HUES48 (cell line): ENCODE measurements at regions not wholly inside any gene's neighbourhood (a gene's known extent, or its start where the extent isn't known, plus 50 kb on each side); places are given as distances from the start of the nearest gene placed in this dataset.

Experiments used
- H3K27ac ChIP-seq: one replicate; pipeline ENCODE4 v1.7.0; 2013; ENCODE audit warnings: low read depth, low read length, inconsistent platforms
- H3K27me3 ChIP-seq: 2 replicates; pipeline ENCODE4 v1.6.1; 2013; ENCODE audit warnings: mild to moderate bottlenecking, low read length; ENCODE audit not compliant: control insufficient read depth, insufficient read depth
- H3K36me3 ChIP-seq: 2 replicates; pipeline ENCODE4 v1.6.1; 2013; ENCODE audit warnings: low read length; ENCODE audit not compliant: control insufficient read depth, insufficient read depth
- H3K4me1 ChIP-seq: 2 replicates; pipeline ENCODE4 v1.6.1; 2013; ENCODE audit warnings: mild to moderate bottlenecking, low read length; ENCODE audit not compliant: control insufficient read depth, insufficient read depth
- H3K4me3 ChIP-seq: 2 replicates; pipeline ENCODE4 v1.5.1; 2013; ENCODE audit warnings: mild to moderate bottlenecking, low read depth, low read length
- H3K9ac ChIP-seq: 2 replicates; pipeline ENCODE4 v1.6.1; 2013; ENCODE audit warnings: mild to moderate bottlenecking, low read depth, low read length, moderate library complexity
- H3K9me3 ChIP-seq: 2 replicates; pipeline ENCODE4 v1.6.1; 2013; ENCODE audit warnings: low read length; ENCODE audit not compliant: control insufficient read depth, insufficient read depth

- Histone ChIP-seq H3K4me3 (no peak overlapping the region), H3K27me3 (no peaks in the 10 kb centered on the region; the same call in 1 of the 2 replicates), H3K36me3 (no peaks in the 10 kb centered on the region), H3K9me3 (no peaks in the 10 kb centered on the region), H3K4me1 (peaks cover 25% of the 10 kb centered on the region), H3K9ac (no peak overlapping the region), H3K27ac (no peak overlapping the region)
These were observed 104.8 kb upstream of the UBL3 start for GRCh38 chr13:29955137-29955650.

DNA sequence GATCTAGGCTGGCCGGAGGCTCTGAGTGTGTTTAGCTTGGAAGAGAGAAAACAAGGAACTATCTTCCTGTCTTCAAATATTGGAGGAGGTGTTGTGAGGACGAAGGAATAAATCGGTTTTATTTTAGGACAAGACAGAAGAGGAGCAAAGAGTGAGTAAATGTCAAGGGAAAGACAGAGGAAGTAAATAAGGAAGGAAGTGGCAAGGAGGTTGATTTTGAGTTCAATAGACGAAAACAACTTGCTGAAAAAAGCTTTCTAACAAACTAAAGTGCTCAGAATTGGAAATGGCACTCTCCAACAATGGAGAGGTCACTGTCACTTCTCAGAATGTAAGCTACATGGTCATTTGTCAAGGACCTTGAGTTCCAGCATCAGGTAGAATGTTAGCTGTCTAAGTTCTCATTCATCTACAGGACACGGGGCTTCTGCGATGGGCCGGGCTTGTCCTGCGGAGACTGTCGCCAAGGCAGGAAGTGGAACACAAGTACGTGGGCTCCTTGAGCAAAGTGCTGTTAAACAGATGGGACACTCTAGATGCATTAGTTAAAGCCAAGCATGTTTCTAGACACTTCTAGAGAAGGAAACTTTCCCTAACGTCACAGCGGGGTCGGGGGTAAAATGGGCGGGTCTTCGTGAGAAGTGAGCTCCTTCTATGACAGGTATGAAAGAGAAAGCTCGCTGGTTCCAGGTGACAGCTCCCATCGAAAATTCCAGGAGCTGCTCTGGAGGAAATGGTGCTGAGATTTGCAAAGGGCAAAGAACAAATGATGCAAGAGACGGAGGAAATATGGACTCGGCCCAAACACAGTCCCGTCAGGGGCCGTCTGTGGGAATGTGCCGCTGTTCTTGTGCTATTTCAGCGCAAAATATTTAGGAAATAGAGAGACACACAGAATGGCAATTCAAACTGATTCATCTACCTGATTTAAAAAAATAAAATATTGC lies 103.9 kb upstream of the UBL3 start:
- Histone ChIP-seq H3K4me1 (peaks cover 21% of the 10 kb centered on the region), H3K4me3 (no peak overlapping the region), H3K9ac (no peak overlapping the region), H3K9me3 (no peaks in the 10 kb centered on the region), H3K27ac (no peak overlapping the region), H3K36me3 (no peaks in the 10 kb centered on the region), H3K27me3 (no peaks in the 10 kb centered on the region)

- peaks cover 13% of the 10 kb centered on the region for H3K4me1 ChIP-seq
- no peaks in the 10 kb centered on the region for H3K9me3 ChIP-seq
- H3K27me3 ChIP-seq, result no peaks in the 10 kb centered on the region
- H3K27ac ChIP-seq, result no peak overlapping the region
- no peaks in the 10 kb centered on the region for H3K36me3 ChIP-seq
- H3K9ac ChIP-seq, result no peak overlapping the region
- no peak overlapping the region for H3K4me3 ChIP-seq
These were observed 103.1 kb upstream of the UBL3 start for GRCh38 chr13:29953542-29953941.

DNA sequence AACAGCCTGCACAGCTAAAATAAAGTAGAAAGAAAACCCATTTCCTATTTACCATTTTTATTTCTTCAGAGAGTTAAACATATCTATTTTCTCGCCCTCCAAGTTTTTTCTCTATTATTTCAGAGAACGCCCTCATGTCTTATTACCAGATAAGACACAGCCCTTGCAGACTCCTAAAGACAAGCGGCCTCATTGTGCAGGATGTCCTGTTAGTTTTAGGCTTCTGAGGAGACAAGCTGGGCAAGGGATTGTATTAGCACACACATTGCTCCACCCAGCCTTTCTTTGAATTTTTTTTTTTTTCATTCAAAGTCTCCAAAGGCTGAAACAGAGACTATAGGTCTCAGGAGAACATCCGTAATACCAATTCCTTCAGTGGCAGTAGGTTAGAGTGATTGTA lies 101.8 kb upstream of the UBL3 start:
- Histone ChIP-seq H3K9me3 (no peaks in the 10 kb centered on the region), H3K4me1 (peaks cover 7% of the 10 kb centered on the region; the same call in 1 of the 2 replicates), H3K36me3 (no peaks in the 10 kb centered on the region), H3K4me3 (no peak overlapping the region), H3K27me3 (no peaks in the 10 kb centered on the region; the same call in 1 of the 2 replicates), H3K27ac (no peak overlapping the region), H3K9ac (no peak overlapping the region)

DNA sequence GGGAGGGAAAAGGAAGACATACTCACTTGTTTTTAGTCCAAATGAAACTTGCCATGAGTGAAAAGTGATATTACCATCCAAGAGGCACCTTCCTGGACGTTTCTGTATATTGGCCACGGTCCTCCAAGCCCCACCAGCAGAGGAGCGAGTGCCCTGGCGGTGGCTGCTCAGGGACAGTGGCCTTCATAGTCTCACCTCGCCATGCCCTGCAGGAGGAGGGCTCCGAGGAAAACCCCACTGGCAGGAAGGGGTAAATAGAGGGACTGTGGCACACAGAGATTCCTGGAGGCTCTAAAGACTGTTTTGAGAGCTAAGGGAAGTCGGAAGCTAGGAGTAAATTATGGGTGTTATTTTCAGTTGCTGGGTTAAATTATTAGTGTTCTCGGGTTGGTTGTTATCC lies 98.4 kb upstream of the UBL3 start:
- Histone ChIP-seq H3K36me3 (no peaks in the 10 kb centered on the region), H3K27ac (no peak overlapping the region), H3K9ac (no peak overlapping the region), H3K4me3 (no peak overlapping the region), H3K27me3 (peaks cover 10% of the 10 kb centered on the region), H3K9me3 (no peaks in the 10 kb centered on the region), H3K4me1 (peaks cover 7% of the 10 kb centered on the region)

- H3K27me3 ChIP-seq, result peaks cover 10% of the 10 kb centered on the region
- H3K36me3 ChIP-seq, result no peaks in the 10 kb centered on the region
- H3K4me3 ChIP-seq, result no peak overlapping the region
- H3K9ac ChIP-seq, result no peak overlapping the region
- H3K4me1 ChIP-seq, result peaks cover 13% of the 10 kb centered on the region
- no peak overlapping the region for H3K27ac ChIP-seq
- no peaks in the 10 kb centered on the region for H3K9me3 ChIP-seq
These were observed 97.8 kb upstream of the UBL3 start for GRCh38 chr13:29948244-29948643.

- no peaks in the 10 kb centered on the region for H3K36me3 ChIP-seq
- no peak overlapping the region for H3K4me3 ChIP-seq
- peaks cover 10% of the 10 kb centered on the region for H3K27me3 ChIP-seq
- no peak overlapping the region for H3K9ac ChIP-seq
- H3K4me1 ChIP-seq, result peaks cover 17% of the 10 kb centered on the region
- no peak overlapping the region for H3K27ac ChIP-seq
- H3K9me3 ChIP-seq, result no peaks in the 10 kb centered on the region
These were observed 97.4 kb upstream of the UBL3 start for GRCh38 chr13:29947839-29948238.

GRCh38 chr13:29946093-29946492 lies 95.7 kb upstream of the UBL3 start:
- no peak overlapping the region for H3K27ac ChIP-seq
- peaks cover 25% of the 10 kb centered on the region for H3K4me1 ChIP-seq
- no peaks in the 10 kb centered on the region for H3K36me3 ChIP-seq
- H3K27me3 ChIP-seq, result peaks cover 24% of the 10 kb centered on the region
- H3K9me3 ChIP-seq, result no peaks in the 10 kb centered on the region
- H3K4me3 ChIP-seq, result no peak overlapping the region
- no peak overlapping the region for H3K9ac ChIP-seq

GRCh38 chr13:29943686-29944085 lies 93.3 kb upstream of the UBL3 start:
- peaks cover 24% of the 10 kb centered on the region for H3K27me3 ChIP-seq
- H3K4me1 ChIP-seq, result peaks cover 38% of the 10 kb centered on the region
- H3K27ac ChIP-seq, result peak overlapping the region; percentile 78
- no peak overlapping the region for H3K4me3 ChIP-seq
- H3K9me3 ChIP-seq, result no peaks in the 10 kb centered on the region
- H3K9ac ChIP-seq, result no peak overlapping the region
- H3K36me3 ChIP-seq, result no peaks in the 10 kb centered on the region

DNA sequence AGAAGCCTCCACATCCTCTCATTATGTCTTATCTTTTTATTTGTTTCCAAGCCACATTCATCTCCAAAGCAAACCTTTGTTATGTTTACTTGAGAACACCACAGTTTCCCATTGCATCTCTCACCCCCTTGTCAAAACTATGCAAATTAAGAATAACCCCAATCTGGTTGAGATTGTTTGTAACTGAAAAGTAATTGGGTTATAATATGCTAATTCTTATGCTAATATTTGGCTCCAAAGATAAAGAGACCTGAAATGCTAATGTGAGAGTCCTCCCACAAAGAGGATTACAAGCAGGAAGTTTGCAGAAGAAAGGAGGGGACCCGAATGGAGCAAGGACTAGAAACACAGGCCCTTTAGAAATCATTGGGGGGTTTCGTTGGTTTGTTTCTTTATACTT lies 92.9 kb upstream of the UBL3 start:
- H3K27ac ChIP-seq, result peak overlapping the region; percentile 78
- peaks cover 41% of the 10 kb centered on the region for H3K4me1 ChIP-seq
- H3K9me3 ChIP-seq, result no peaks in the 10 kb centered on the region
- H3K9ac ChIP-seq, result no peak overlapping the region
- H3K27me3 ChIP-seq, result peaks cover 24% of the 10 kb centered on the region
- H3K36me3 ChIP-seq, result no peaks in the 10 kb centered on the region
- H3K4me3 ChIP-seq, result no peak overlapping the region

- H3K27ac ChIP-seq, result no peak overlapping the region
- H3K36me3 ChIP-seq, result no peaks in the 10 kb centered on the region
- peaks cover 24% of the 10 kb centered on the region for H3K27me3 ChIP-seq
- no peak overlapping the region for H3K4me3 ChIP-seq
- H3K9me3 ChIP-seq, result no peaks in the 10 kb centered on the region
- H3K4me1 ChIP-seq, result peaks cover 55% of the 10 kb centered on the region
- H3K9ac ChIP-seq, result no peak overlapping the region
These were observed 90.3 kb upstream of the UBL3 start for GRCh38 chr13:29940715-29941114.
